ENCODE measurements at regions not wholly inside any gene's neighbourhood (a gene's known extent, or its start where the extent isn't known, plus 50 kb on each side); places are given as distances from the start of the nearest gene placed in this dataset.
A peak's percentile ranks its signal among the peaks of the same experiment; 100 is the strongest.
"Not testable (repeated sequence)": the region's sequence is repeated elsewhere in the genome, so short reads cannot be mapped to it uniquely, and the experiment has no call there.

GRCh38 chr4:66275411-66276038 is 605.2 kb upstream of the EPHA5 start:
- DNase-seq: no peak
- H3K4me1 ChIP-seq: no peaks in the 10 kb centered on the region
- no peaks in the 10 kb centered on the region for H3K9me3 ChIP-seq
- no peak overlapping the region for H3K4me3 ChIP-seq (ENCODE audit: low read depth, low read length)
- no peaks in the 10 kb centered on the region for H3K27me3 ChIP-seq
- no peaks in the 10 kb centered on the region for H3K36me3 ChIP-seq
- TF ChIP-seq CTCF (IDR thresholded peaks at IDR 0.05; ENCODE audit: low read depth, low read length): no peak

GRCh38 chr4:66273110-66273509 is 602.8 kb upstream of the EPHA5 start:
- no peak for TF ChIP-seq CTCF (IDR thresholded peaks at IDR 0.05; ENCODE audit: low read depth, low read length)
- no peak for DNase-seq
- H3K9me3 ChIP-seq: no peaks in the 10 kb centered on the region
- H3K36me3 ChIP-seq: no peaks in the 10 kb centered on the region
- H3K27me3 ChIP-seq: no peaks in the 10 kb centered on the region
- H3K4me3 ChIP-seq (ENCODE audit: low read depth, low read length): no peak overlapping the region
- H3K4me1 ChIP-seq: no peaks in the 10 kb centered on the region

- not testable (repeated sequence) for H3K36me3 ChIP-seq; DNase-seq; H3K27me3 ChIP-seq; H3K9me3 ChIP-seq; H3K4me3 ChIP-seq (ENCODE audit: low read depth, low read length); H3K4me1 ChIP-seq
Measured at GRCh38 chr4:66270356-66270755, 600.1 kb upstream of the EPHA5 start.

- not testable (repeated sequence) for H3K36me3 ChIP-seq; H3K4me3 ChIP-seq (ENCODE audit: low read depth, low read length); H3K27me3 ChIP-seq; DNase-seq; H3K9me3 ChIP-seq; H3K4me1 ChIP-seq
Measured at GRCh38 chr4:66266554-66266953, 596.3 kb upstream of the EPHA5 start.

- H3K27me3 ChIP-seq: no peaks in the 10 kb centered on the region
- TF ChIP-seq CTCF (IDR thresholded peaks at IDR 0.05; ENCODE audit: low read depth, low read length): no peak
- H3K4me3 ChIP-seq (ENCODE audit: low read depth, low read length): no peak overlapping the region
- H3K4me1 ChIP-seq: no peaks in the 10 kb centered on the region; the same call in 1 of the 2 replicates
- DNase-seq: peak; percentile 24
- H3K36me3 ChIP-seq: no peaks in the 10 kb centered on the region
- H3K9me3 ChIP-seq: no peaks in the 10 kb centered on the region
Measured at GRCh38 chr4:66266035-66266434, 595.7 kb upstream of the EPHA5 start.

GRCh38 chr4:66252291-66252690 is 582.0 kb upstream of the EPHA5 start:
- no peaks in the 10 kb centered on the region for H3K27me3 ChIP-seq
- DNase-seq: no peak
- no peaks in the 10 kb centered on the region for H3K4me1 ChIP-seq
- peak; percentile 24 for TF ChIP-seq CTCF (IDR thresholded peaks at IDR 0.05; ENCODE audit: low read depth, low read length)
- no peaks in the 10 kb centered on the region for H3K36me3 ChIP-seq
- no peak overlapping the region for H3K4me3 ChIP-seq (ENCODE audit: low read depth, low read length)
- H3K9me3 ChIP-seq: no peaks in the 10 kb centered on the region

- Histone ChIP-seq H3K27me3 (no peaks in the 10 kb centered on the region), H3K9me3 (no peaks in the 10 kb centered on the region), H3K4me3 (ENCODE audit: low read depth, low read length) (no peak overlapping the region), H3K4me1 (no peaks in the 10 kb centered on the region), H3K36me3 (no peaks in the 10 kb centered on the region)
- DNase-seq: no peak
- no peak for TF ChIP-seq CTCF (IDR thresholded peaks at IDR 0.05; ENCODE audit: low read depth, low read length)
Measured at GRCh38 chr4:66246643-66247042, 576.4 kb upstream of the EPHA5 start.

All from BE2C (cell line).